ENCODE measurements at regions not wholly inside any gene's neighbourhood (a gene's known extent, or its start where the extent isn't known, plus 50 kb on each side); places are given as distances from the start of the nearest gene placed in this dataset.
"Not testable (repeated sequence)": the region's sequence is repeated elsewhere in the genome, so short reads cannot be mapped to it uniquely, and the experiment has no call there.

DNA sequence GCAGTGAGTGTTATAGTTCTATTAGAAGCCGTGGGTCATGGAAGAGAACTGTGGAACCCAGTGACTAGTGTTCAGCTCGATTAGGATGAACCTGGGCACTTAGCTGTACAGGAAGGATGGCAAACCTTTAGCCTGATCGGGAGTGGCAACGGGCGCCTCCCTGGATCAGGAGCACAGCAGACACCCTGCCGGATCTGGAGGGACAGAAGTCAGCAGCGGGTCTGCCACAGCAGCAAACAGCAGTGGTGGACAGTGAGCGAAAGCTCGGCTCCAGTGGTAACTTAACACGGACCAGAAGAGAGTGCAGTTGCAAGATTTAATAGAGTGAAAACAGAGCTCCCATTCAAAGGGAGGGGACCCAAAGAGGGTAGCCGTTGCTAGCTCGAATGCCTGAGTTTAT lies 697.6 kb upstream of the SLITRK1 start:
- H3K4me1 ChIP-seq (ENCODE audit: control insufficient read depth, insufficient read depth, low read length); H3K9me3 ChIP-seq (ENCODE audit: control insufficient read depth in 2 of 2, low read length in 2 of 2); H3K27ac ChIP-seq (ENCODE audit: low read length); H3K27me3 ChIP-seq (ENCODE audit: control insufficient read depth in 1 of 2, insufficient read depth in 2 of 2, low read length in 2 of 2); H3K9ac ChIP-seq (ENCODE audit: low read length in 2 of 2); H3K4me3 ChIP-seq (ENCODE audit: low read length in 2 of 2); H3K36me3 ChIP-seq (ENCODE audit: control insufficient read depth in 2 of 2, insufficient read depth in 2 of 2, low read length in 2 of 2): not testable (repeated sequence)

DNA sequence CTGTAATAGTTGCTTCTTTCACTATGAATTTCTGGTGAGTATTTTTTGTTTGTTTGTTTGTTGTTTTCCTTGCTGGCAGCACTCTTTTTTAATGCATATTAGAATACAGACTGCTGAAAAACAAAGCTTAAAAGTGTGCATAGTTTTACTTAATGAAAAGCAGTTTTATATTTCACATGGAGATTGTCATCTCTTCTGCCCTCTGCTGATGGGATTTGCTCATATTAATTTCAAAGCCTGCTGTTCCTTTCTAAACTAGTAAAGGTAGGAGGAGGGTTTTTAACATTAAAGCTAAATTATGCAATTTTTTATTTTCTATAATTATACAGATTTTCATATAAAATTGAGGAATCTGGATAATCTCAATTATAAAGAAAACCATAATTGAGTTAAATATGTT lies 692.6 kb upstream of the SLITRK1 start:
- Histone ChIP-seq H3K4me3 (ENCODE audit: low read length in 2 of 2) (no peak overlapping the region), H3K4me1 (ENCODE audit: control insufficient read depth, insufficient read depth, low read length) (no peaks in the 10 kb centered on the region), H3K36me3 (ENCODE audit: control insufficient read depth in 2 of 2, insufficient read depth in 2 of 2, low read length in 2 of 2) (no peaks in the 10 kb centered on the region), H3K9ac (ENCODE audit: low read length in 2 of 2) (no peak overlapping the region), H3K27ac (ENCODE audit: low read length) (no peak overlapping the region), H3K9me3 (ENCODE audit: control insufficient read depth in 2 of 2, low read length in 2 of 2) (no peaks in the 10 kb centered on the region), H3K27me3 (ENCODE audit: control insufficient read depth in 1 of 2, insufficient read depth in 2 of 2, low read length in 2 of 2) (no peaks in the 10 kb centered on the region)

DNA sequence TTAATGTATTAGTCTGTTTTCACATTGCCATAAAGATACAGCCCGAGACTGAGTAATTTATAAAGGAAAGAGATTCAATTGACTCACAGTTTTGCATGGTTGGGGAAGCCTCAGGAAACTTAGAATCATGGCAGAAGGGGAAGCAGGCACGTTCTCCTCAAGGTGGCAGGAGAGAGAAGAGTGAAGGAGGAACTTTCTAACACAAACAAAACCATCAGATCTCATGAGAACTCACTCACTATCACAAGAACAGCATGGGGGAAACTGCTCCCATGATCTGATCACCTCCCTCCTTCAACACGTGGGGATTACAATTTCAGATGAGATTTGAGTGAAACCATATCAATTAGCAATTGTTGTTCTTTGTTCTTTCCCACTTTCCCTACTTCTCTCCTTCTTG lies 689.0 kb upstream of the SLITRK1 start:
- Histone ChIP-seq H3K9me3 (ENCODE audit: control insufficient read depth in 2 of 2, low read length in 2 of 2) (no peaks in the 10 kb centered on the region), H3K36me3 (ENCODE audit: control insufficient read depth in 2 of 2, insufficient read depth in 2 of 2, low read length in 2 of 2) (no peaks in the 10 kb centered on the region), H3K4me3 (ENCODE audit: low read length in 2 of 2) (no peak overlapping the region), H3K27me3 (ENCODE audit: control insufficient read depth in 1 of 2, insufficient read depth in 2 of 2, low read length in 2 of 2) (no peaks in the 10 kb centered on the region), H3K9ac (ENCODE audit: low read length in 2 of 2) (no peak overlapping the region), H3K4me1 (ENCODE audit: control insufficient read depth, insufficient read depth, low read length) (no peaks in the 10 kb centered on the region), H3K27ac (ENCODE audit: low read length) (no peak overlapping the region)

DNA sequence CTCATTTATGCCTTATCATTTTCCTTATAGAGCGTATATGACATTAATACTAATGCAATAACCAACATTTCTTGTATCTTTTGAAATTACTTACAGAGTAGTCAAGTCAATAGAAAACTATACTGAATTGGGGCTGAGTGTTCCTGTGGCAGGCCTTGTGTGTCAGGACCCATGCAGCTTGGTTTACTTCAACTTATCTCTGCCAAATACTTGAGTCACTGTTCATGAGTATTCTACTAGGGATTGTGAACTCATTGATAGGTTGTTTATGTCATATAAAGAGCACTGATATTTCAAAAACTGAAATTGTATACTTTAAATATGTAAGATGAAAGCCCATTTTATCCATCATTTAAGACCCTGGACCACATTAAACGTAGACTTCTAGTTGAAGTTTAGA lies 688.6 kb upstream of the SLITRK1 start:
- Histone ChIP-seq H3K4me1 (ENCODE audit: control insufficient read depth, insufficient read depth, low read length) (no peaks in the 10 kb centered on the region), H3K4me3 (ENCODE audit: low read length in 2 of 2) (no peak overlapping the region), H3K9me3 (ENCODE audit: control insufficient read depth in 2 of 2, low read length in 2 of 2) (no peaks in the 10 kb centered on the region), H3K27ac (ENCODE audit: low read length) (no peak overlapping the region), H3K27me3 (ENCODE audit: control insufficient read depth in 1 of 2, insufficient read depth in 2 of 2, low read length in 2 of 2) (no peaks in the 10 kb centered on the region), H3K36me3 (ENCODE audit: control insufficient read depth in 2 of 2, insufficient read depth in 2 of 2, low read length in 2 of 2) (no peaks in the 10 kb centered on the region), H3K9ac (ENCODE audit: low read length in 2 of 2) (no peak overlapping the region)

DNA sequence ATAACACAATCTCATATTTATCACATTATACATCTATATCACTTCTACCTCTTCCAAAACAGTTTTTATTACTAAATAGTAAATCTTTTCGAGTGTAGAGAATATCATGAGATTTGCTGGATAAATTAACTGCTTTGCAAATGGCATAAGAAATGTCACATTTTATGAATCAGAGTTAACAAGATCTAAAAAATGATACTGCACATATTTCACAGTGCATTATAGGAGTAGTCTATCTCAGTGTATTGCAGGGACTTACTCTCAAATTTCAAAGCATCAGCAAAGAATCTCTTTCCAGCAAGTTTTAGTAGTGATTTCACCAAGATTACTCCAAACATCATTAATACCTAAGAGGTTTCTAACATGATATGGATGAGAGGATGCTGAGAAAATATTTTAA lies 687.1 kb upstream of the SLITRK1 start:
- Histone ChIP-seq H3K4me3 (ENCODE audit: low read length in 2 of 2) (no peak overlapping the region), H3K9ac (ENCODE audit: low read length in 2 of 2) (no peak overlapping the region), H3K36me3 (ENCODE audit: control insufficient read depth in 2 of 2, insufficient read depth in 2 of 2, low read length in 2 of 2) (no peaks in the 10 kb centered on the region), H3K27me3 (ENCODE audit: control insufficient read depth in 1 of 2, insufficient read depth in 2 of 2, low read length in 2 of 2) (no peaks in the 10 kb centered on the region), H3K4me1 (ENCODE audit: control insufficient read depth, insufficient read depth, low read length) (no peaks in the 10 kb centered on the region), H3K27ac (ENCODE audit: low read length) (no peak overlapping the region), H3K9me3 (ENCODE audit: control insufficient read depth in 2 of 2, low read length in 2 of 2) (no peaks in the 10 kb centered on the region)

DNA sequence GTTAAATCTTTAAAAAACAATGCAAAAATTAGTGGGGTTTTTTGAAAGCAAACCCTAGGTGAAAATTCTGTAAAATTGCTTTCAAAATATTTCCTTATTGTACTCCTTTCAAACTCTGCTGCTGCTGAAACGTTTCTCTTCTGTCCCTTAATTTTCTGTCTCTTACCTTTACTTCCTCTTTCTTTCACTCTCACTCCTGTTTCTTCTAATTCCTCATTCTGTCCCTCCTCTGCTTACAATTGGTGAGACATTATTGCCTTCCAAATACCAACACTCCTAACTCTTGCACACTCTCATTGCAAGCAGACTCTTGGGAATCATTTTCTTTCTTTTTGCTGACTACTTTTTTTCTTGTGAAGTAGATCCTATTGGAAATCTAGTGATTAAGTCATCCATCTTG lies 685.6 kb upstream of the SLITRK1 start:
- Histone ChIP-seq H3K9me3 (ENCODE audit: control insufficient read depth in 2 of 2, low read length in 2 of 2) (no peaks in the 10 kb centered on the region), H3K27ac (ENCODE audit: low read length) (no peak overlapping the region), H3K36me3 (ENCODE audit: control insufficient read depth in 2 of 2, insufficient read depth in 2 of 2, low read length in 2 of 2) (no peaks in the 10 kb centered on the region), H3K9ac (ENCODE audit: low read length in 2 of 2) (no peak overlapping the region), H3K4me3 (ENCODE audit: low read length in 2 of 2) (no peak overlapping the region), H3K4me1 (ENCODE audit: control insufficient read depth, insufficient read depth, low read length) (no peaks in the 10 kb centered on the region), H3K27me3 (ENCODE audit: control insufficient read depth in 1 of 2, insufficient read depth in 2 of 2, low read length in 2 of 2) (no peaks in the 10 kb centered on the region)

DNA sequence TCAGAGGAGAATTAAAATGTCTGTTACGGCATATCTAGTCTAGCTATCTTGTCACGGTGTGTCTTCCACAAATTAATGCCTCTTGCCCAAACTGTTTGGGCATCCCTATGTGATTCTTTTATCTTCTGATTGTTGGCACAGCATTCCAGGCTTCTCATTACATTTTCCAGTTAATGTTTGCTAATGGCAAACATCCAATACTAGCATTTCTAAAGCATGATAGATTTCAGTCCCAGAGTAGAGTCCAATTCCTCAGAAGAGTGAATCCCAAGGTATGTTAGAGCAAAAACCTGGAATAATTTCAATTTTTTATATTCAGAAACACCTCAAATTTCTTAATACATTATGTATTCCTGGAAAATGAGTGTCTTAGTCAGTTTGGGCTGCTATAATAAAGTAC lies 684.5 kb upstream of the SLITRK1 start:
- Histone ChIP-seq H3K9ac (ENCODE audit: low read length in 2 of 2) (no peak overlapping the region), H3K9me3 (ENCODE audit: control insufficient read depth in 2 of 2, low read length in 2 of 2) (no peaks in the 10 kb centered on the region), H3K4me1 (ENCODE audit: control insufficient read depth, insufficient read depth, low read length) (no peaks in the 10 kb centered on the region), H3K27me3 (ENCODE audit: control insufficient read depth in 1 of 2, insufficient read depth in 2 of 2, low read length in 2 of 2) (no peaks in the 10 kb centered on the region), H3K4me3 (ENCODE audit: low read length in 2 of 2) (no peak overlapping the region), H3K27ac (ENCODE audit: low read length) (no peak overlapping the region), H3K36me3 (ENCODE audit: control insufficient read depth in 2 of 2, insufficient read depth in 2 of 2, low read length in 2 of 2) (no peaks in the 10 kb centered on the region)

DNA sequence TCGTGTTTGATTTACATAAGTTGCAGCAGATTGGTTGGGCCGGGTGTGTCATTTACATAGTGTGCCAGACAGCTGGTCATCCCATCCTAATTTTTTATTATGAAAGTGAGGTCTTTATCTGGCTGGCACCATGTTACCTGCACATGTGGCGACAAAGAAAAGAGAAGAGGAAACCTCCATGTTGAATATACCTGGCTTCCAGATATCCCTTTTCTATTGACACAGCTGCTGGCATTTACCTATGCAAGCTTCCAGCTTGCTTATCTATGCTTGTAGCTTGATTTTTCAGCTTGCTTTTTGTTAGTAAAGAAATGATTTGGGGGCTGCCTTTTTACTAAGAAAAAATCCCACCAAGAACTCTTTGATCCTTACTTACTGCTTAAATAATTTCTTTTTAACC lies 681.3 kb upstream of the SLITRK1 start:
- Histone ChIP-seq H3K4me3 (ENCODE audit: low read length in 2 of 2) (no peak overlapping the region), H3K27ac (ENCODE audit: low read length) (no peak overlapping the region), H3K27me3 (ENCODE audit: control insufficient read depth in 1 of 2, insufficient read depth in 2 of 2, low read length in 2 of 2) (no peaks in the 10 kb centered on the region), H3K9me3 (ENCODE audit: control insufficient read depth in 2 of 2, low read length in 2 of 2) (no peaks in the 10 kb centered on the region), H3K4me1 (ENCODE audit: control insufficient read depth, insufficient read depth, low read length) (no peaks in the 10 kb centered on the region), H3K36me3 (ENCODE audit: control insufficient read depth in 2 of 2, insufficient read depth in 2 of 2, low read length in 2 of 2) (no peaks in the 10 kb centered on the region), H3K9ac (ENCODE audit: low read length in 2 of 2) (no peak overlapping the region)

DNA sequence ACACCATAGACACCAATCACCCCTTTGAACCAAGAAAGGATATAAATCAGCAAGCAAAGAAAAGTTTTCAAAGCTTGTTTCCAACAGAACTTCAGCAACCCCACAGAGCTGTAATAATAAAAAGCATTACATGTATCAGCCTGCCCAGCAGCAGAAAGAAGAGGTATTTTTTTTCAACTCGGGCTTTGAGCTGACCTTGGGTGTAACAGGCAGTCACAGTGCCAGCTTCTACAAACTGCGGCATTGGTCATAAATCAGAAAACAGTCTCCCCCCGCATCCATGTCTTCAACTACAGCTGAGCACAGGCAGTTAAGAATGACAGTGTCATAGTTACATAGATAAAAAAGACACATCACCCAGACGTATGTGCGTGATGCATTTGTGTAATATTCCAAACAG lies 671.0 kb upstream of the SLITRK1 start:
- Histone ChIP-seq H3K36me3 (ENCODE audit: control insufficient read depth in 2 of 2, insufficient read depth in 2 of 2, low read length in 2 of 2) (no peaks in the 10 kb centered on the region), H3K27me3 (ENCODE audit: control insufficient read depth in 1 of 2, insufficient read depth in 2 of 2, low read length in 2 of 2) (no peaks in the 10 kb centered on the region), H3K4me1 (ENCODE audit: control insufficient read depth, insufficient read depth, low read length) (no peaks in the 10 kb centered on the region), H3K27ac (ENCODE audit: low read length) (no peak overlapping the region), H3K9ac (ENCODE audit: low read length in 2 of 2) (no peak overlapping the region), H3K4me3 (ENCODE audit: low read length in 2 of 2) (no peak overlapping the region), H3K9me3 (ENCODE audit: control insufficient read depth in 2 of 2, low read length in 2 of 2) (no peaks in the 10 kb centered on the region)

DNA sequence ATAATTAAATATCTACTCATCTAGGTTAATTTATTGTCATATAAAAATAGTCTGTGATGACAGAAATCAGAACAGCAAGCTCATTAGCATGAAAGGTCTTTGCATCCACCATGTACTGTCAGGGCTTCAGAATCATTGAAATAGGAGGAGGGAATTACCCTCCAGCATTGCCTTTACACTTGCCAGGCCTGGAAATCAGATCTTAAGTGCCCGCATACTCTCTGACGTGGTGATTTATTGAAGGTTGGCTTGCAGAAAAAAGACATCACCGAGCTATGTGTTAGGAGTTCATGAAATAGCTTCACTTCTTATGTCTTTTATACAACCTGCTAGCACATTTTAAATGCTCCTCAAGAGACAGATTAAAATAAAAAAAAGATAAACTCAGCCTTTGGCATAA lies 661.7 kb upstream of the SLITRK1 start:
- no peaks in the 10 kb centered on the region for H3K36me3 ChIP-seq (ENCODE audit: control insufficient read depth in 2 of 2, insufficient read depth in 2 of 2, low read length in 2 of 2)
- no peak overlapping the region for H3K9ac ChIP-seq (ENCODE audit: low read length in 2 of 2)
- H3K9me3 ChIP-seq (ENCODE audit: control insufficient read depth in 2 of 2, low read length in 2 of 2): no peaks in the 10 kb centered on the region
- no peak overlapping the region for H3K4me3 ChIP-seq (ENCODE audit: low read length in 2 of 2)
- H3K27me3 ChIP-seq (ENCODE audit: control insufficient read depth in 1 of 2, insufficient read depth in 2 of 2, low read length in 2 of 2): no peaks in the 10 kb centered on the region
- no peaks in the 10 kb centered on the region for H3K4me1 ChIP-seq (ENCODE audit: control insufficient read depth, insufficient read depth, low read length)
- H3K27ac ChIP-seq (ENCODE audit: low read length): no peak overlapping the region

DNA sequence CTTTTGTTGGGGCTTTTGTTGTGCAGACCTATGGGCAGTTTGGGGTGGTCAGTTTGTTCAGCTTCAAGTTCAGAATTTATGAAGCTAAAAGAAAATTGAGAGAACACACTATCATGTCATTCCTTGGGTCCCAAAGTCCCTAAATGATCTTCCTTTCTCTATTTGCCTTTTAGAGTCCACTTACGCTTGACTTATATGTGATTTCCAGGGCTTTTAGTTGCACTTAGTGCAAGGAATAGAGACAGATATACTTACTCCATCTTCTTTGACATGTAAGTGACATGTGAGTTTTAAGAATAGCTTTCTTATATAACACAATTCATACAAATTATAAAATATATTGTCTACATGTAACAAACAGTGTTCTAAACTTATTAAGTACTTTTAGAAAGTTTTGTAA lies 660.1 kb upstream of the SLITRK1 start:
- Histone ChIP-seq H3K9me3 (ENCODE audit: control insufficient read depth in 2 of 2, low read length in 2 of 2) (no peaks in the 10 kb centered on the region), H3K9ac (ENCODE audit: low read length in 2 of 2) (no peak overlapping the region), H3K36me3 (ENCODE audit: control insufficient read depth in 2 of 2, insufficient read depth in 2 of 2, low read length in 2 of 2) (no peaks in the 10 kb centered on the region), H3K27ac (ENCODE audit: low read length) (no peak overlapping the region), H3K4me1 (ENCODE audit: control insufficient read depth, insufficient read depth, low read length) (no peaks in the 10 kb centered on the region), H3K27me3 (ENCODE audit: control insufficient read depth in 1 of 2, insufficient read depth in 2 of 2, low read length in 2 of 2) (no peaks in the 10 kb centered on the region), H3K4me3 (ENCODE audit: low read length in 2 of 2) (no peak overlapping the region)

DNA sequence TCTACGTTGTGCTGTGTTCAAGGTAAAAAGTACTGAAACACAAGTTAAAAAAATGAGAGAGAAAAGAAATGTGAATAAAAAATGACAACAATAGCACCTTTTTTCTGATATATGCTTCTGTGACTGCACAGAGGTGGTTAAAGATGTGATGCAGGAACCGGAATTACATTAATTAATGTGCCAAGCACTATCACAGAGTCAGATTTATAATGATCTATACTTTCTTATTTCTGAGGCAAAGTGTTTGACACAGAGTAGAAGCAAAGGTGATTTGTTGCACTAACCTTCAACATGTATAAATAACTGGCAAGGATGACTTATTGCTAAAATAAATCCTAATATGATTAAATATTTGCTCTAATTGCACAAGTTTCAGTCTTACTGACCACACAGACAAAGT lies 654.6 kb upstream of the SLITRK1 start:
- no peaks in the 10 kb centered on the region for H3K4me1 ChIP-seq (ENCODE audit: control insufficient read depth, insufficient read depth, low read length)
- no peaks in the 10 kb centered on the region for H3K27me3 ChIP-seq (ENCODE audit: control insufficient read depth in 1 of 2, insufficient read depth in 2 of 2, low read length in 2 of 2)
- no peaks in the 10 kb centered on the region for H3K9me3 ChIP-seq (ENCODE audit: control insufficient read depth in 2 of 2, low read length in 2 of 2)
- no peak overlapping the region for H3K9ac ChIP-seq (ENCODE audit: low read length in 2 of 2)
- no peak overlapping the region for H3K4me3 ChIP-seq (ENCODE audit: low read length in 2 of 2)
- no peak overlapping the region for H3K27ac ChIP-seq (ENCODE audit: low read length)
- no peaks in the 10 kb centered on the region for H3K36me3 ChIP-seq (ENCODE audit: control insufficient read depth in 2 of 2, insufficient read depth in 2 of 2, low read length in 2 of 2)

Measured in stomach smooth muscle (tissue), 2 donors.